IMR-90 (cell line): ENCODE measurements at regions not wholly inside any gene's neighbourhood (a gene's known extent, or its start where the extent isn't known, plus 50 kb on each side); places are given as distances from the start of the nearest gene placed in this dataset.

ENCODE experiments used
- ATAC-seq: fragments of 200-7000 bp; cut with Tn5 transposase; 2 replicates; pipeline ENCODE4 v1.9.1; 2020; ENCODE audit warnings: low read depth, mild to moderate bottlenecking, moderate library complexity
- BruUV-seq: library from RNA; stranded (reverse); fragments of 400-500 nt; replicated peaks from 2 replicates; lab custom pipeline; 2021; lab: Mats Ljungman, UMichigan
- CTCF ChIA-PET: fragments of 300-600 bp; formaldehyde crosslinking; extraction: SDS; loops from one replicate; lab custom pipeline; 2021; ENCODE audit warnings: antibody characterized with exemption; lab: Yijun Ruan, JAX
- POLR2A ChIA-PET: fragments of 300-600 bp; sonication (Branson Sonifier 250); formaldehyde crosslinking; loops from one replicate; lab custom pipeline; 2022; ENCODE audit warnings: antibody characterized with exemption; ENCODE audit not compliant: unreplicated experiment; lab: Charles Lee
- DNase-seq: peaks from one replicate; pipeline ENCODE4 v3.0.0; 2013
- H2AFZ ChIP-seq: replicated peaks from 2 replicates; pipeline ENCODE3; 2013; ENCODE audit warnings: low read length, mild to moderate bottlenecking; ENCODE audit not compliant: poor library complexity
- H2AK5ac ChIP-seq: 2 replicates; pipeline ENCODE4 v1.6.1; 2013; ENCODE audit warnings: low read depth, low read length, inconsistent platforms
- H2AK9ac ChIP-seq: replicated peaks from 2 replicates; pipeline ENCODE3; 2013; ENCODE audit warnings: mild to moderate bottlenecking, low read depth, low read length, moderate library complexity; ENCODE audit not compliant: poor library complexity
- H2BK120ac ChIP-seq: 2 replicates; pipeline ENCODE4 v1.6.1; 2013; ENCODE audit warnings: low read depth, low read length, inconsistent platforms
- H2BK15ac ChIP-seq: 3 replicates; pipeline ENCODE4 v1.6.1; 2013; ENCODE audit warnings: low read depth, low read length, inconsistent platforms
- H2BK20ac ChIP-seq: 2 replicates; pipeline ENCODE4 v1.6.1; 2013; ENCODE audit warnings: low read depth, mild to moderate bottlenecking, inconsistent platforms, low read length, moderate library complexity
- H2BK5ac ChIP-seq: 2 replicates; pipeline ENCODE4 v1.6.1; 2013; ENCODE audit warnings: mild to moderate bottlenecking, low read depth, low read length, inconsistent platforms; ENCODE audit not compliant: poor library complexity, severe bottlenecking
- H3K14ac ChIP-seq: replicated peaks from 2 replicates; pipeline ENCODE4 v1.6.1; 2013; ENCODE audit warnings: low read depth, low read length, inconsistent platforms
- H3K18ac ChIP-seq: 2 replicates; pipeline ENCODE4 v1.6.1; 2013; ENCODE audit warnings: low read depth, low read length, control low read depth
- H3K23ac ChIP-seq: 2 replicates; pipeline ENCODE4 v1.6.1; 2013; ENCODE audit warnings: low read depth, low read length, inconsistent platforms
- H3K27ac ChIP-seq: 2 replicates; pipeline ENCODE4 v1.5.1; 2013; ENCODE audit warnings: mild to moderate bottlenecking, control low read depth, low read length; ENCODE audit not compliant: insufficient read depth
- H3K27me3 ChIP-seq: 2 replicates; pipeline ENCODE4 v1.6.1; 2013; ENCODE audit warnings: low read length; ENCODE audit not compliant: control insufficient read depth, insufficient read depth
- H3K36me3 ChIP-seq: 2 replicates; pipeline ENCODE4 v1.6.1; 2013; ENCODE audit warnings: low read length, mixed read lengths; ENCODE audit not compliant: control insufficient read depth, insufficient read depth
- H3K4ac ChIP-seq: 2 replicates; pipeline ENCODE4 v1.6.1; 2013; ENCODE audit warnings: low read depth, low read length, inconsistent platforms
- H3K4me1 ChIP-seq: 2 replicates; pipeline ENCODE4 v1.6.1; 2013; ENCODE audit warnings: low read length, mixed read lengths; ENCODE audit not compliant: control insufficient read depth, insufficient read depth
- H3K4me2 ChIP-seq: 2 replicates; pipeline ENCODE4 v1.6.1; 2013; ENCODE audit warnings: low read depth, mild to moderate bottlenecking, control low read depth, low read length, moderate library complexity
- H3K4me3 ChIP-seq: 2 replicates; pipeline ENCODE4 v1.5.1; 2013; ENCODE audit warnings: low read depth, mild to moderate bottlenecking, control low read depth, low read length, moderate library complexity; ENCODE audit not compliant: insufficient read depth
- H3K56ac ChIP-seq: 2 replicates; pipeline ENCODE4 v1.6.1; 2013; ENCODE audit warnings: low read length, inconsistent platforms; ENCODE audit not compliant: insufficient read depth; ENCODE audit errors: extremely low read depth
- H3K79me1 ChIP-seq, 2 experiments: 2 replicates each; pipeline ENCODE4 v1.6.1; 2013; ENCODE audit warnings: low read length in 2 of 2, inconsistent platforms in 1 of 2, low read depth in 1 of 2
- H3K9ac ChIP-seq: 2 replicates; pipeline ENCODE4 v1.6.1; 2013; ENCODE audit warnings: low read depth, low read length, control low read depth
- H3K9me1 ChIP-seq: 2 replicates; pipeline ENCODE4 v1.6.1; 2013; ENCODE audit warnings: low read length, inconsistent platforms; ENCODE audit not compliant: insufficient read depth
- H3K9me3 ChIP-seq: 2 replicates; pipeline ENCODE4 v1.6.1; 2013; ENCODE audit warnings: low read length; ENCODE audit not compliant: control insufficient read depth, insufficient read depth
- H4K20me1 ChIP-seq: 2 replicates; pipeline ENCODE4 v1.6.1; 2013; ENCODE audit warnings: low read length, inconsistent platforms; ENCODE audit not compliant: insufficient read depth
- H4K5ac ChIP-seq: 2 replicates; pipeline ENCODE4 v1.6.1; 2013; ENCODE audit warnings: mild to moderate bottlenecking, low read depth, low read length, control low read depth
- H4K8ac ChIP-seq, 2 experiments: 2 replicates each; pipeline ENCODE4 v1.6.1; 2013; ENCODE audit warnings: low read depth in 2 of 2, low read length in 2 of 2, control low read depth in 1 of 2, inconsistent platforms in 1 of 2
- H4K91ac ChIP-seq: 2 replicates; pipeline ENCODE4 v1.6.1; 2013; ENCODE audit warnings: low read depth, low read length, inconsistent platforms; ENCODE audit not compliant: insufficient read depth
- BHLHE40 ChIP-seq: fragments of 150-350 bp; IDR thresholded peaks from 2 replicates; pipeline ENCODE4 v1.6.1; 2016; ENCODE audit warnings: mild to moderate bottlenecking, low read depth, low read length
- CEBPB ChIP-seq: IDR thresholded peaks from 2 replicates; pipeline ENCODE4 v1.6.1; 2012; ENCODE audit warnings: low read depth, low read length, improper control_type of control experiment
- CHD1 ChIP-seq: IDR thresholded peaks from 2 replicates; pipeline ENCODE4 v1.6.1; 2012; ENCODE audit warnings: low read depth, low read length, improper control_type of control experiment
- MAFK ChIP-seq: IDR thresholded peaks from 2 replicates; pipeline ENCODE4 v1.6.1; 2012; ENCODE audit warnings: low read depth, low read length, improper control_type of control experiment
- MAZ ChIP-seq: IDR thresholded peaks from 2 replicates; pipeline ENCODE4 v1.6.1; 2012; ENCODE audit warnings: low read depth, mild to moderate bottlenecking, low read length, improper control_type of control experiment, moderate library complexity, borderline replicate concordance
- MXI1 ChIP-seq: IDR thresholded peaks from 2 replicates; pipeline ENCODE4 v1.6.1; 2012; ENCODE audit warnings: low read depth, mild to moderate bottlenecking, low read length, moderate library complexity, borderline replicate concordance
- POLR2A ChIP-seq: IDR thresholded peaks from 2 replicates; pipeline ENCODE4 v1.6.1; 2012; ENCODE audit warnings: mild to moderate bottlenecking, low read depth, low read length
- RAD21 ChIP-seq: IDR thresholded peaks from 2 replicates; pipeline ENCODE4 v1.6.1; 2012; ENCODE audit warnings: low read length, improper control_type of control experiment
- RFX5 ChIP-seq: IDR thresholded peaks from 2 replicates; pipeline ENCODE4 v1.8.0; 2012; ENCODE audit warnings: low read depth, mild to moderate bottlenecking, low read length, moderate library complexity
- SMC3 ChIP-seq: fragments of 150-350 bp; IDR thresholded peaks from 2 replicates; pipeline ENCODE4 v1.6.1; 2016; ENCODE audit warnings: low read depth, mild to moderate bottlenecking, antibody characterized with exemption, low read length, moderate library complexity
- USF2 ChIP-seq: fragments of 150-350 bp; IDR thresholded peaks from 2 replicates; pipeline ENCODE4 v1.6.1; 2017; ENCODE audit warnings: mild to moderate bottlenecking, antibody characterized with exemption, low read length, low read depth
- WGBS, 2 experiments: methylation state at CpG; one replicate each; pipeline versions ENCODE4 v1.1.5 to v1.1.7; 2013; ENCODE audit warnings: missing lambda C conversion rate in 2 of 2; ENCODE audit not compliant: insufficient read length in 1 of 2; ENCODE audit errors: extremely low coverage in 2 of 2; 5-methylcytosine and 5-hydroxymethylcytosine counted together
- dilution Hi-C: fragments of 300-500 bp; cut with HindIII; formaldehyde crosslinking; loops from one replicate; pipeline ENCODE4 v1.14.3; 2018; ENCODE audit warnings: low sequenced_read_pairs; ENCODE audit not compliant: unreplicated experiment
- in situ Hi-C: fragments of 300-500 bp; cut with MboI; formaldehyde crosslinking; loops from 3 replicates; pipeline ENCODE4 v1.14.3; 2019; ENCODE audit warnings: low sequenced_read_pairs, inconsistent platforms, mixed read lengths
- intact Hi-C: fragments of 100-400 bp; cut with micrococcal nuclease; formaldehyde crosslinking; loops from 2 replicates; pipeline ENCODE4 v1.10.0; 2022
- TF ChIP-seq, protein P1 (sequence below): conservative IDR thresholded peaks from 2 replicates; pipeline ENCODE4 v1.5.1; 2012; ENCODE audit warnings: mild to moderate bottlenecking, low read depth, low read length, improper control_type of control experiment

- H3K14ac ChIP-seq, result no peak overlapping the region
- no peaks in the 10 kb centered on the region for H3K36me3 ChIP-seq
- H2BK20ac ChIP-seq, result no peak overlapping the region
- no CpG with 5 or more reads among the region's 2 CpGs for WGBS, 2 experiments
- TF ChIP-seq MAZ, result no peak
- no peak for TF ChIP-seq MAFK
- no peak for TF ChIP-seq CEBPB
- TF ChIP-seq, protein P1, sequence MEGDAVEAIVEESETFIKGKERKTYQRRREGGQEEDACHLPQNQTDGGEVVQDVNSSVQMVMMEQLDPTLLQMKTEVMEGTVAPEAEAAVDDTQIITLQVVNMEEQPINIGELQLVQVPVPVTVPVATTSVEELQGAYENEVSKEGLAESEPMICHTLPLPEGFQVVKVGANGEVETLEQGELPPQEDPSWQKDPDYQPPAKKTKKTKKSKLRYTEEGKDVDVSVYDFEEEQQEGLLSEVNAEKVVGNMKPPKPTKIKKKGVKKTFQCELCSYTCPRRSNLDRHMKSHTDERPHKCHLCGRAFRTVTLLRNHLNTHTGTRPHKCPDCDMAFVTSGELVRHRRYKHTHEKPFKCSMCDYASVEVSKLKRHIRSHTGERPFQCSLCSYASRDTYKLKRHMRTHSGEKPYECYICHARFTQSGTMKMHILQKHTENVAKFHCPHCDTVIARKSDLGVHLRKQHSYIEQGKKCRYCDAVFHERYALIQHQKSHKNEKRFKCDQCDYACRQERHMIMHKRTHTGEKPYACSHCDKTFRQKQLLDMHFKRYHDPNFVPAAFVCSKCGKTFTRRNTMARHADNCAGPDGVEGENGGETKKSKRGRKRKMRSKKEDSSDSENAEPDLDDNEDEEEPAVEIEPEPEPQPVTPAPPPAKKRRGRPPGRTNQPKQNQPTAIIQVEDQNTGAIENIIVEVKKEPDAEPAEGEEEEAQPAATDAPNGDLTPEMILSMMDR, result no peak
- TF ChIP-seq POLR2A, result no peak
- TF ChIP-seq SMC3, result no peak
- no peak for TF ChIP-seq RAD21
- TF ChIP-seq BHLHE40, result no peak
- TF ChIP-seq CHD1, result no peak
- TF ChIP-seq RFX5, result no peak
- no peak for TF ChIP-seq USF2
- no peak for TF ChIP-seq MXI1
- H3K4me3 ChIP-seq, result no peak overlapping the region
- ATAC-seq (no peak), DNase-seq (no peak)
- ChIA-PET CTCF (no interaction called here), POLR2A (no interaction called here)
- no peak overlapping the region for H4K91ac ChIP-seq
- no peak overlapping the region for H3K23ac ChIP-seq
- H2AFZ ChIP-seq, result no peak overlapping the region
- H2BK15ac ChIP-seq, result no peak overlapping the region
- in situ Hi-C loops, result no loop called here
- no peaks in the 10 kb centered on the region for H3K27me3 ChIP-seq
- H3K27ac ChIP-seq, result no peak overlapping the region
- intact Hi-C loops, result no loop called here
- no peak overlapping the region for H2AK5ac ChIP-seq
- no peak overlapping the region for H3K18ac ChIP-seq
- no peak overlapping the region for H2BK120ac ChIP-seq
- no TSS peak for BruUV-seq
- H3K9me1 ChIP-seq, result no peaks in the 10 kb centered on the region
- no peak overlapping the region for H2BK5ac ChIP-seq
- H3K9me3 ChIP-seq, result peaks cover 2% of the 10 kb centered on the region; the same call in 1 of the 2 replicates
- no peak overlapping the region for H3K56ac ChIP-seq
- H4K8ac ChIP-seq, result no peak overlapping the region
- H3K4me1 ChIP-seq, result no peaks in the 10 kb centered on the region
- H4K20me1 ChIP-seq, result no peaks in the 10 kb centered on the region
- H3K4me2 ChIP-seq, result no peak overlapping the region
- H2AK9ac ChIP-seq, result no peak overlapping the region
- dilution Hi-C loops, result no loop called here
- no peak overlapping the region for H3K9ac ChIP-seq
- H3K4ac ChIP-seq, result no peak overlapping the region
- no peak overlapping the region for H4K5ac ChIP-seq
- no peaks in the 10 kb centered on the region for H3K79me1 ChIP-seq
Measured at GRCh38 chr7:12833829-12834228, 146.4 kb downstream of the ARL4A start.
